ENCODE measurements at regions not wholly inside any gene's neighbourhood (a gene's known extent, or its start where the extent isn't known, plus 50 kb on each side); places are given as distances from the start of the nearest gene placed in this dataset.

DNA sequence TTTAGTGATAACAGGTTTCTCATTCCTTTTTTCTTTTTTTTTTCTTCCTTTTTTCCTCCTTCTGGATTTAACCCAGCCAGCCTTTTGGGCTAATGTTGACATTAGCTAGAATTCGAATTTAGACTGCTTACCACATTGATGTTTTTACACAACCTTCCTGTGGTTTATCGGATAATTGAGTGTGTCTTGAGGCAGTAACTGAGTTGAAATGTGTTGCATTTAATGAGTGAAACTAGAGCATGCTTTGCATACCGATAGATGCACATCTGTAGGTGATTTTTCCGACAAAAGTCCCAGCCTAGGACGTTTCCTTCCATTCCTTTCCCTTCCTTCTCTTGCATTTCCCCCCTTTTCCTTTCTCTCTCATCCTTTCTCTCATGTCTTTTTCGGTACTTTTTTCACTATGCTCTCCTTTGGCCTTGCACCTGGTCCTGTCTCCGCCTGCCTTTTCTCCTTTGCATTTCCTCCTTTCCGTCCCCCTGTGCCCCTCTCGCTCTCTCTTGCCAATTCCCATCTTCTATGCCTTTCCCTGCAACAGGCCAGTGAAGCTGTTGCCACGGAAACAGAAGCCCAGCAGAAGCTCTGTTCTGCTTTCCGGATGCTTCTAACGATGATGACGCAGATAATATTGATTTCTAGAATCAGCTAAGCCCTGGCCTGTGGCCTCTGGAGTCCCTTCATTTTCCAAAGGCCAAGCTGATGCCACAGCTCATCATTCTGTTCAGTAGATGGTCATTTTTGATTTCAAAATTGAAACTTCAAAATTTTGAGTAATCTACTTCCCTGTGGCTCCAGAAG, 76.1 kb downstream of the SLC25A47 start:
- TF ChIP-seq POLR2AphosphoS5 (IDR thresholded peaks at IDR 0.05; ENCODE audit: low read depth, low read length) (no peak), EP300 (IDR thresholded peaks at IDR 0.05; ENCODE audit: borderline replicate concordance in 1 of 2, low read depth in 2 of 2, low read length in 2 of 2) (no peak), EZH2 (IDR thresholded peaks at IDR 0.05; ENCODE audit: low read depth, low read length, severe bottlenecking) (no peak), SRF (IDR thresholded peaks at IDR 0.05; ENCODE audit: low read depth, low read length) (no peak), CEBPB (IDR thresholded peaks at IDR 0.05; ENCODE audit: low read depth, low read length) (no peak)
- TF ChIP-seq, protein P1, sequence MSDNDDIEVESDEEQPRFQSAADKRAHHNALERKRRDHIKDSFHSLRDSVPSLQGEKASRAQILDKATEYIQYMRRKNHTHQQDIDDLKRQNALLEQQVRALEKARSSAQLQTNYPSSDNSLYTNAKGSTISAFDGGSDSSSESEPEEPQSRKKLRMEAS (IDR thresholded peaks at IDR 0.05) = no peak

All from H1 (cell line).